ENCODE measurements at regions not wholly inside any gene's neighbourhood (a gene's known extent, or its start where the extent isn't known, plus 50 kb on each side); places are given as distances from the start of the nearest gene placed in this dataset.
A peak's percentile ranks its signal among the peaks of the same experiment; 100 is the strongest.

DNA sequence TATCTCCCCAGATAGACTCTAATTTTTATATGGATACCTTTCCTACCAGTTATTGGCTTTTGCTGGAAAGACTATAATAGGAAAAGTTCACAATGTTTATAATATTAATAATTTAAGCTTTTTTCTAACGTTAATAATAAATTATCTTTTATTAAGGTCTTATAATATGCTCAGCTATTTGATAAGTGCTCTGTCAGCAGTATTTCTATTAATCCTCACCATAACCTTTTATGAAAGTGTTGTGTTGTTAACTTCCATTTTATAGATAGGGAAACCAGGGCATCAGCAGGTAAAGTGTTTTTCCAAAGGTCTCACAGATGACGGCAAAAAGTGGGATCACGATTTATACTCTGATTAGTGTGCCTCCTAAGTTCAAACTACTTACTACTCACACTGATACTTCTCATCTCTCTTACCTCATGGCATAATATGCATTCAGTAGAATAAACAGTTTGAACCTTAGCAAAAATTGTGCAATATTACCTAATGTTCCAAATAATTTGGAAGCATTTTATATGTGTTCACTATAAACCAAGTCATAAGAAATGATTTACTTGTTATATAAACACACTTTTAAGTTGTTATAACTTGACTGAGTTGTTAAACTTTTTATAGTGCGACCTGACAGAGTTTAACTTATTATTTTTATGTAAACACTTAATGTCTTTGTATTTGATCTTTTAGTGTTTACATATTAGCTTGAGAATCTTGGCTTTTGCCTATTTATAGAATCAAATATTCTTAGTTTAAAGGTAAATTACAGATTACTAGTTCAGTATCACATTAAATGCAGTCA is 274.9 kb upstream of the DCBLD2 start:
- DNase-seq, result no peak

DNA sequence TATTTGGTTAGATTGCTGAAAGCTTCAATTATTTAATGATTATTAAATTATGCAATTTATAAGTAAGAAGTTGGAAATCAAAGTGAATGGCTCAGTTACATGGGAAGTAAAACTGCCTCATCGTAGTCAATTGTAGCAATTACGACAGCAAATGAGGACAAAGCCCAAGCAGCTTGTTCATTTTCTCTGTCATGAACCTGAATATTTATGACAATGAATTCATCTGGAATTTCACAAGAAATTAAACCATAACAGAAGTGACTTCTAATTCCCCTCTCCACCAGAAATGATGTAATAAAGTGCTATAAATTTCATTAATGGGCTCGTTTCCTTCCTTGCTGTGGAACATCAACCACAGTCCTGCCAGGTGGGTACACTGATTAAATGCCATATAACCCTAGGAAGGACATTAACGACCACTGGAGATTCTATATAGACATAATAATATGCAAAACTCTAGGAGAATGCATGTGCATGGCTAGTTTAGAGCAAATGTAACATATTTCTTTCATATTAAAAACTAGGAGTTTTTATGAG is 273.8 kb upstream of the DCBLD2 start:
- no peak for DNase-seq

DNA sequence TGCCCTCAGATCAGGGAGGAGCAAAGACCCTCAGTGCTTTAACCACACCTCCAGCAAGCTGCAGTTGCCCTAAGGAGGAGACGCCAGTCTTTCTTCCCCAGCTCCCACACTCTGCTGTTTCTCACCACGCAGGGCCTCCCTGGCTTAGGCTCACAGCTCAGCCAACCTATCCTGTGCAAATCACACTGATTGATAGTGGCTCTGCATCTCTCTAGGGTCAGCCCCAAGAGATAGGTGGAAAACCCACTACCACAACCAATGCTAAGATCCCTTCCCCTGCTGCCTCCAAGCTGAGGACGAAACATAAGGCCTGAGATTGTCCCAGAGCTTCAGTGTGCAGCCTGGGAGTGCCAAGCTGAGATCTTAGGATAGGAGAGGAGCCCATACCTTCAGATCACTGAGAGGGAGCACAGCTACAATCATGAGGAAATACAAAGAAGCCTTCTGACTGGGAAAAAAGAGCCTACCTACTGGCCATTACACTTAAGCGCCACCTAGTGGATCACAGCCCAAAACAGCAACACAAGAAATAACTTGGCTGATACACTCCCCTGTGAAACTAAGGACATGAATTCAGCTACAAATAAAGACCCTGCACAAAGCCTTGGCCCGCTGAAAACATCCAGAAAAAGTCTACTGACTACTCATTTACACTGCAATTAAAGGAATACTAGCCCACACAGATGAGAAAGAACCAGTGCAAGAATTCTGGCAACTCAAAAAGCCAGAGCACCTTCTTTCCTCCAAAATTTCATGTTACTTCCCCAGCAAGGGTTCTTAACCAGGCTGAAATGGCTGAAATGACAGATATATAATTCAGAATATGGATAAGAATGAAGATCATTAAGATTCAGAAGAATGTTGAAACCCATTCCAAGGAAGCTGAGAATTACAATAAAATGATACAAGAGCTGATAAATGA is 271.5 kb upstream of the DCBLD2 start:
- peak; percentile 3 for DNase-seq

DNA sequence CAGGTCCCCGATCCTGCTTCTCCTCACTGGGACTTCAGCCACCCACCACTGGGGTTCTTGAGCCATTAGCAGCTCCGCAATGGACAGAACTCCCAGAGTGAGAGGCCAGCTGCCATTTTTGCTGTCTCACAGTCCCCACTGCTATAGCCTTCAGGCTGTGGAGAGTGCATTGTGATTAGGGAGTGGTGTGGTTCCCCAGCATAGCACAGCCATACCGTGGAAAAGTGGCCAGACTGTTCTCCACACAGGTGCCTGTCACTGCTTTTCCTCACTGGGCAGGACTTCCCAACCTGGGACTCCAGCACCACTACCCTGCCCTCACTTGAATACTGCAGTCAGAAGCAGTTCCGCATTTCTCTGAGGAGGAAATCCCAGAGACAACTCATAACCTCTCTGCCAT is 270.3 kb upstream of the DCBLD2 start:
- DNase-seq, result no peak

DNA sequence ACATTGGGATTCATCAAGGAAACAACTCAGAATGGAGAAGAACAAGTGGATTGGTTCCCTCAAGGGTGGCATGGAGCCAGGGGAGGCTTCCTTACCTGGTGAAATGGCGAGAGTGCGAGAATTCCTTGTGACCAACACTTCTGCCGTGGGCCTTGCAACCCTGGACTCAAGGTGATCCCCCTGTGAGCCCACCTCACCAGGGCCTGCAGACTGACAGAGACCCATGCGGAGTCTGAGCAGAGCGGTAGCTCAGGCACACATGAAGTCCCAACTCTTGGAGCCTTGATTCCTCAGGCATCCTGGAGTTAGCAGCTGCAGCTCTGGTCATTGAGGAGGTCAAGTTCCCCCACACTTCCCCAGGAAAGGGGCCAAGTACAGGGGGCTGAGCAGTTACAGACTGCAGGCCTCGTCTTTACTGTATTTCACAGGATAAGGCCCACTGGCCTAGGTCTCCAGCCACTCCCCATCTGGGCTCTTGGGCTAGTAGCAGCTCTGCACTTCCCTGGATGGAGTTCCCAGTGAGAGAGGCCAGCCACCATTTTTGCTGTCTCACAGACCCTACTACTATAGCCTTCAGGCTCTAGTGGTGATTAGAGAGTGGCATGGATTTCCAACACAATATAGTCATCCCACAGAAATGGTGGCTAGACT is 269.5 kb upstream of the DCBLD2 start:
- DNase-seq, result no peak

DNA sequence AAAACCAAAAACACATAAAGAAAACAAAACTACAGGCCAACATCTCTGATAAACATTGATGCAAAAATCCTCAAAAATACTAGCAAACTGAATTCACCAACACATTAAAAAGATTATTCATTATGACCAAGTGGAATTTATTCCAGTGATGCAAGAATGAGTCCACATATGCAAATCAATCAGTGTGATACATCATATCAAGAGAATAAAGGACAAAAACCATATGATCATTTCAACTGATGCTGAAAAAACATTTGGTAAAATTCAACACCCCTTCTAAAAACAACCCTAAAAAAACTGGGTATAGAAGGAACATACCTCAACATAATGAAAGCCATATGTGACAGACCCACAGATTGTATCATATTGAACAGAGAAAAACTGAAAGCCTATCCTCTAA is 265.6 kb upstream of the DCBLD2 start:
- no peak for DNase-seq

DNA sequence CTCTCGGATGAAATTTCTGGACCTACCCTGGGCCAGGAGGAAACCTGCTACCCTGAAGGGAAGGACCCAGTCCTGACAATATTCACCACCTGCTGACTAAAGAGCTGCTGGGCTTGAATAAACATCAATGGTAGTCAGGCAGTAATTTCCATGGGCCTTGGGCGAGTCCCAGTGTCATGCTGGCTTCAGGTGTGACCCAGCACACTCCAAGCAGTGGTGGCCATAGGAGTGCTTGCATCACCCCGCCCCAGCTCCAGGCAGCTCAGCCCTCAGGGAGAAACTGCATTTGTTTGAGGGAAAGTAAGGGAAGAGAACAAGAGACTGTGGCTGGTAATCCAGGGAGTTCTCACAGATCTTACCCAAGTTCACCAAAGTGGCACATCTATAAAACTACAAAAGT is 261.8 kb upstream of the DCBLD2 start:
- DNase-seq, result no peak

DNA sequence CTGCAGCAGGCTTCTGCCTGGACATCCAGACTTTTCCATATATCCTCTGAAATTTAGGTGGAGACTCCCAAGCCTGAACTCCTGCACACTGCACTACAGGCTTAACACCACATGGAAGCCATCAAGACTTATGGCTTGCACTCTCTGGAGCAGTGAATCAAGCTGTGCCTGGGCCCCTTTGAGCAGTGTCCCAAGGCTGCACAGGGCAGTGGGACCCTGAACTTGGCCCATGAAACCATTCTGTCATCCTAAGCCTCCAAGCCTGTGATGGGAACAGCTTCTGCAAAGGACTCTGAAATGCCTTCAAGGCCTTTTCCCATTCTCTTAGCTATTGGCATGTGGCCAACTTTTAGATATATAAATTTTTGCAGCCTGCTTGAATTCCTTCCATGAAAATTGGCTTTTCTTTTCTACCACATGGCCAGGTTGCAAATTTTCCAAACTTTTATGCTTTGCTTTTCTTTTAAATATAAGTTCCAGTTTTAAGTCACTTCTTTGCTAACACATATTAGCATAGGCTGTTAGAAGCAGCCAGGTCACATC is 257.8 kb upstream of the DCBLD2 start:
- no peak for DNase-seq

DNA sequence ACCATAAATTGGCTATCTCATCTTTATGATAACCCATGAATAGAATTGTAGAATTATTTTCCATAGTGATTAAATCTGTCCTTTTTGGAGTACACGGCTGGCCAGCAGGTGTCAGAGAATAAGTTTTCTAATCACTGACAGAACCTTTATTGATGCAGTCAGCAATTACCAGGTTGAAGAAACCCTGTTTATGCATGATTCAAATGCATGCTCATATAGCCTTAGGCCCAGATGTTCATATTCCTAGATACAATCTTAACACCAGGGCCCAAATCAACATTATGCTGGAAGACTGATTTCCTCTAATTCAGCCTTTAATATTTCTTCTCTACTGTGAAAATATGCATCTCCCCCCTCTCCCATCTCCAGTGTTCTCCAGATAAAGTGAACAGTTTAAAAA is 243.5 kb upstream of the DCBLD2 start:
- DNase-seq, result no peak

DNA sequence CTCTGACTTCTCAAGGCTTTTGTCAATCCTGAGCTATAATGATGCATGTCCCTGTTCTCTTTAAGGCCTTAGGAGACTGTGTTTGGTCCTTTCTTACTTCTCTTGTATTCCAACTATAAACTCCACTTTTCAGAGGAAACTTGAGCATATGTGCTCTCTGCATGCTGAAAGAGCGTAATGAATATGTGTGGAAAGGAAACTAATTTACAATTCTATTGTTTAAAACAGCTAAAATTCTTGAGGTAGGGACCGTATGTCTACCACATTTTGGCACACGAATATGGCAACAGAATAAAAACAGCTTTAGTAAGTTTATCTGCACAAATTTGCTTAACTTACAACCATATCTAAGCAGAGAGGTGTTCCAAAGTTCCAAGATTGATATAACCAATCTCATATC is 242.0 kb upstream of the DCBLD2 start:
- DNase-seq, result no peak

DNA sequence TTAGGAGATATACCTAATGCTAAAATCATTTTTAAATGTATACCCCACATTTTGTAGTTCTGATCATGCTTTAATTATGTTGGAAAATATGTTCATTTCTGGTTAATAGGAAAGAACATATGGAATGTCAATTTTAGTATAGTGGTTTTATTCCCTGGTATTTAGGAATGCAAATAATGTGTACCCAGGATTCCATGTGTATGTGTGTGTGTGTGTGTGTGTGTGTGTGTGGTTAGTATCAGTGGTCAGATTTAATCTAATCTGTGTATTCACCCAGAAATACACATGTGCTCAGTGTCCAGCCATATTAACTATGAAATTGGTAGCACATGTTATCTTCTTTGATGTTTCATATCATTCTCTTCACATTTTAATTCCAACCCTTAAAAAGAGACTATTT is 233.5 kb upstream of the DCBLD2 start:
- DNase-seq, result no peak

DNA sequence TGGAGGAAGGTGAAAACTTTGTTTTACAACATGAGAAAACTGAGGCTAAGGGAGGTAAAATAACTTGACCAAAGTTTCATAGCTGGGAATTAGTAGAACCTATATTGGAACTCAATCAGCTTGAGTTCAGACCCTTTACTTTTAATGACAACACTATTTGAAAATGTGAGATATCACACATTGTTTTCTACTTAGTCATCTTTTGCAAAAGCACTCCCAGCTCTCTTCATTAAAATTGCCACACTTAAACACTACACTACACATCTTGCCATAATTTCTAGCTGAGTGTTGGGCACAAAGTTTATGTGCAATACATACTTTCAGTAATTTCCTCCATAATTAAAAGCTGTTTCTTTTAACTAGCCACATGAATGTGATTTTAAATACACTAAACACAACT is 230.4 kb upstream of the DCBLD2 start:
- DNase-seq, result no peak

DNA sequence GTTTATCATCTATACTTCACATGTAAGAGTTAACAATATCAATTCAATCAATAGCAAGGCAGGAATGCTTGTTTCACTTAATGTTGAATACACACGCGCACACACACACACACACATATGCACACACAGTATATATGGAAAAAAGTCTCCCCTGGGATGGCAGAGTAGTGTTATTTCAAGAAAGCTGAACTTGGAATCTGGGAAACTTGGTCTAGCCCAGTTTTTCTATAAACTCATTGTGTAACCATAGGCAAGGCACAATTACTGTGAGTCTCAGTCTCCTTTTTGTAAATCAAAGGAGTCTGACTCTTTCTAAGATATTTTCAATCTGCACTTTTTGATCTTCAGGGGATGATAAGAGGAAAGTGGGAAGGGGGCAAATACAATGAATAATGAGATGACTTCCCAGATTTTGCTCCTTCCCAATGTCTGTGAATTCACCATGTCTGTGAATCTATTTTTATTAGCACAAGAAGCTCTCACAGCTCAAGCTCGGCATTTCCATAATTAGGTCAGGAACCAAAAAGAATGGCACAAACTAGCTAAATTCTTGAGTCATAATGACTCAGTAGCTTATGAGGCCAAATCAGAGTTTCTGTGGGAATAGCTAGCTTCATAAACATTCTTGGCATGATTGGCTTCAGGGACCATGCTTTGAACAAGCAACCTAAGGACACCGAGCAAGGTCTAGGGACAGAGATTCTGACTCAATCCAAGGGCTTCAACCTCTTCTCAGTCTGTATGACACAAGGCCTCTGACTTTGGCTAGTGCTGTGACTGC is 227.4 kb upstream of the DCBLD2 start:
- no peak for DNase-seq

DNA sequence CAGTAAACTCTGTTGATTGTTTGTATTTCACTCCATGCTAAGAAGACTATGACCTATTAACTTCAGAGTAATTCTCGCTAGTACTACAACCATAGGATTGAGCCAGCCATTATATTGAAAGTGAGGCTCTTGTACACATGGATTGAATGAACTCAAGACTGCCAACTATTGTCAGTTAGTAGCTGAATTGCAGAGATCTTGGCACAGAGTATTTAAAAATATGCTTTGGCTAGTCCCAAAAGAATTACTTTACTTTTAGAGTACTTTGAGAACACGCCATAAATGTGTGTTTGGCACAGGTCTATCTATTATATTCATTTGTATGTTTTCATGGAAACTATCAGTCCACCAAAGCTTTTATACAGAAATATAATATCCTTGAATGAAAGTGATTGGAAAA is 226.7 kb upstream of the DCBLD2 start:
- DNase-seq, result no peak

DNA sequence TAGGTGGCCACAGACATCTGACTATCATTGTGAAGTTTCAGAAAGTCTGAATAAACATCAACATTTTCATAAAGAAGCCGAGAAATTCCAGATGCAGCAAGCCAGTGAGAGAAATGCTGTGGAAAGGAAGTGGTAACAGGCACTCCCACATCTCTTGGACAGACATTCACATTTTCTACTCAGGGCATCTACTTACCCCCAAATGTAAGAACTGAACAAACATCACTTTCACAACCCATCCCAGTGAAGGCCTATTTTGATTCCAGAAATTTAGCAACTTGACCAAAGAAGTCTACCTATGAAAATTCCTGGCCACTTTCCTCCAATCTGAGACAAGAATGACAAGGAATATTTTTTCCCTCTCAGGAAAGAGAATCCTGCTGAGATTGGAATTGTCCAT is 224.8 kb upstream of the DCBLD2 start:
- no peak for DNase-seq

DNA sequence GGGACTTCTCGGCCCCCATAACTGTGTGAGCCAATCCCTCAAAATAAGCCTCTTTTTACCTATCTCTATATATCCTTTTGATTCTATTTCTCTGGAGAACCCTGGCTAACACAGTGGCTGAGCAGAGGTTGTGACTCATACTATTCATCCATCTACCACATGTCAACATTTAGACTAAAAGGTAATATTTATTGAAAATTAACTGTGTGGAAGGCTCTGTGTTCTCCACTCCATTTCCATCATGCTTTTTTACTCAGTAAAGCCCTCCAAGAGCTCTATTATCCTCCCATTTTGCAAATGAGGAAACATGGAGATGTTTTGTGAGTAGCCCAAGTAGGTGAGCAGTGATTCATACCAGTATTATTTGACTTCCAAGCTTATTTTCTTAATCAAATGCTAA is 217.9 kb upstream of the DCBLD2 start:
- no peak for DNase-seq

DNA sequence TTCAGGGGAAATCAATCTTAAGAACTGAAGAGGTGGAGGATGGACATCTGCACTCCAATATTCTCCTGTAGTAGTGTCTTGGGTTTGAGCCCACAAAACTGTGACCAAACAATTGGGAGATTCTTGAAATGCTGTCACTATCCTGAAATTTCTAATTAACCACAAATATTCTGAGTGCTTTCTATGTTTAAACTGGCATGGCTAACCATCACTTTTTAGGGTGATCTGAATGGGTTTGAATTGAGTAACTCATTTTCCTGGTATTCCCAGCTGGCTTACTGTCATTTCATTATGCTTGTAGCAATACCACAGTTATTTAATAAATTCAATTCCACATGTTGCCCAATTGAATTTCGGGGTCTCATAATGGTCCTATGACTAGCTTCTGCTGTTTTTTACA is 216.9 kb upstream of the DCBLD2 start:
- no peak for DNase-seq

DNA sequence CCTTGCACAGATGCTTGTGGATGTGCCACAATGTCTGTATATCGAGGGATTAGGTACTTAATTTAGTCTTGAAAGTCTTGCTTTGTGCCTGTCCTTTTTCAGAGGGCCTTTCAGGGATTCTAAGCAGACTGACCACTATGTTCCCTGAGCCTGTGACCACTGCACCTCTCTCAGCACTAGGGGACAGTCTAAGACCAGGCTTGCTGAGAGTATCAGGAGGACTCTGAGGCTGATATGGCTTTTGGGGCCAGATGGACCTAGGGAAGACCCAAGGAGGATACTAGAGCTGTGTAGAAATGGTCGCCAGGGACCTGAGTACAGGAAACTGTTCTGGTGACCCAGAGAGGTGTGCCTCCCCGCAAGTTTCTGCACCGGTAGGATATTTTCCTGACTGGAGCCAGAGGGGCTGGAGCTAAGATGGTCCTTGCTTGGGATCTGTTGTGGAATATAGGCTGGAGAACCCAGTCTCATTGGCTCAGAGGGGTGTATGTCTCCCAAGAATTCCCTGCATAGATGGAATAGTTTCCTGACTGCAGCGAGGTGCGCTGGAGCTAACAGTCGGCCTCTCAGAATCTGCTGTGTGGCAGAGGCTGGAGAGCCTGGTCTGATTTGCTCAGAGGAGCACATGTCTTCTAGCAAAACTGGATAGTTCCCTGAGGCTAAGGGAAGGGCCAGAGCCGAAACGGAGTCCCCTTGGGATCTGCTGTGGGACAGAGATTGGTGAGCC is 213.2 kb upstream of the DCBLD2 start:
- no peak for DNase-seq

DNA sequence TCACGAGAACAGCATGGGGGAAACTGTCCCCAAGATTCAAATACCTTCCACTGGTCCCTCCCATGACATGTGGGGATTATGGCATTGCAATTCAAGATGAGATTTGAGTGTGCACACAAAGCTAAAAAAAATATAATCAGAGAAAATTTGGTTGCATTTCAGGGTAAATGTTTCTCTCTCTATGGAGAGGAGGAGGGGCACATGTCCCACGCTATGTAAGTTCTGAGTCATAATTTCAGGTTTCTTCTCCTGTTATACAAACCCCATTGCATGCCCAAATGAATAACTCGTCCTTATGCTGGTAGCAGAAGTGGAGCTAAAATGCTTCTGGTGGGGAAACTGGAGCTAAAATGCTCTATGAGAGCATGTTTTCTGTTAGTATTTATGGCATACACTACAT is 209.7 kb upstream of the DCBLD2 start:
- DNase-seq, result no peak

DNA sequence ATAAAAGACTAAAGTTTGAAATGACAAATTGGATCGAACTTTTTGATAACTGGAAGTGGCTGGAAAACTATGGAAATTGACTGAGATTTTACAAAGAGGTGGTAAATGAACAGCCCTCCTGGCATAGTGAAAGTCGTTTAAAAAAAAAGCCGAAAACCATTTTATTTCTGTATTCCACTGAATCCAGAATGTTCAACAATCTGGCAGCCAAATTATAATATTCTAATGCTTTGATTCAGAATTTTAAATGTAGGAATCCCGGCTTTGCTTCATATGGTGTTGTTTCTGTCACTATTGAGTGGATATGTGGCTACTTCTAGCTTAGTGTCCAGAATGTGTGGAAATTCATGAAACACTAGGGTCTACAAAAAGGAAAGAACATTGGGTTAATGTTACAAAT is 208.9 kb upstream of the DCBLD2 start:
- no peak for DNase-seq

DNA sequence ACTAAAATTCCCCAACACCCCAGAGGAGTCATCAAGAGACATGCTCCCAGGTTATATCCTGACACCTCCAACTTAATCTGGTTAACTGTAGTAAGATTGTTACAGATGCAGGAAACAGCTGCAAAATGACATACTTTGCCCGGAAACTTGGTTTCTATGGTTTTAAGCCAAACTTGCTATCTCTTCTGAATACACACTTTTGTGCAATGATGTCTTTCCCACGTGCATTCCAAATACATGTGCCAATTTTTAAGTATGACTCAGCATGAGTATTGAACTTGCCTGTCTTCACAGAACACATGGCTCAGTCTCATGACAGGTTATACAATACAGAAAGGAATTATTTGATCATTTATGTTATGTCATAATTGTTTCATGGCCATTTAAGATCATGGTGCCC is 207.0 kb upstream of the DCBLD2 start:
- no peak for DNase-seq

DNA sequence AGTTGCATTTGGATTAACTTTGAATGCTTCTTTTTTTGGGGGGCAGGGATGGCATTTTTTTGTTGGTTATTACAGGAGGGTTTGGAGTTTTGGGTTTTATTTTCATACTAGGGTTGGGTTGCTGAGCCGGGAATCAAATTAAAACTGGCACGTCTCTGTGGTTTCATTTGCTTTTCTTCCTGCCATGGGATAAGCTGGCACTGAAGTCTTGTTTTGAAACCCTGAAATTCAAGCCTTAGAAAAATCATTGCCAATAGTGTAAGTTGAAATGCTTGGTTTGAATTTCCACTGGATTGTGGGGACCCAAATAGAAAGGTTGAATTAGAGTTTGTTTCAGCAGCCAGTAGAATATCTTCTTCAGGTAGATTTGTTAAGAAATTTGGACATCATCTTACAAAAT is 193.1 kb upstream of the DCBLD2 start:
- no peak for DNase-seq

All from GOT3 (cell line).